Adrenal gland (tissue), 5 donors: ENCODE measurements at regions not wholly inside any gene's neighbourhood (a gene's known extent, or its start where the extent isn't known, plus 50 kb on each side); places are given as distances from the start of the nearest gene placed in this dataset.

Experiments used
- CTCF ChIP-seq, 6 experiments: fragments of 450-650 bp in 4 of 6; fragments of 200-600 bp in 2 of 6; sonication (generic) in 1 of 6; IDR thresholded peaks; 1 replicate in 5 of 6; 2 replicates in 1 of 6; pipeline versions ENCODE4 v1.5.1 to v1.8.0; 2016 to 2021; ENCODE audit warnings: antibody characterized with exemption in 6 of 6, mild to moderate bottlenecking in 2 of 6, moderate library complexity in 1 of 6
- POLR2A ChIP-seq, 2 donors: fragments of 450-650 bp; IDR thresholded peaks; one replicate each; pipeline ENCODE4 v1.6.1; 2017; ENCODE audit warnings: antibody characterized with exemption in 2 of 2, mild to moderate bottlenecking in 2 of 2, moderate library complexity in 1 of 2
- donor health status: DM: no; HTN: no; CAD: no.

- TF ChIP-seq CTCF (IDR thresholded peaks at IDR 0.05) (no peak), POLR2A (IDR thresholded peaks at IDR 0.05) (no peak)
These were observed 837.0 kb downstream of the PDCD6IP start for GRCh38 chr3:34635352-34635850.
